Muscle of leg (tissue), 3 donors: ENCODE measurements at regions not wholly inside any gene's neighbourhood (a gene's known extent, or its start where the extent isn't known, plus 50 kb on each side); places are given as distances from the start of the nearest gene placed in this dataset.
"Not testable (repeated sequence)": the region's sequence is repeated elsewhere in the genome, so short reads cannot be mapped to it uniquely, and the experiment has no call there.

Source experiments
- DNase-seq: peaks from one replicate; pipeline ENCODE4 v3.0.0; 2013
- H3K27ac ChIP-seq: one replicate; pipeline ENCODE4 v1.5.1; 2013; ENCODE audit warnings: mild to moderate bottlenecking, low read length, control low read depth
- H3K27me3 ChIP-seq: one replicate; pipeline ENCODE4 v1.6.1; 2013; ENCODE audit warnings: low read length; ENCODE audit not compliant: control insufficient read depth, insufficient read depth
- H3K36me3 ChIP-seq: one replicate; pipeline ENCODE4 v1.6.1; 2013; ENCODE audit warnings: low read length; ENCODE audit not compliant: control insufficient read depth, insufficient read depth
- H3K4me1 ChIP-seq: one replicate; pipeline ENCODE4 v1.6.1; 2013; ENCODE audit warnings: low read length; ENCODE audit not compliant: control insufficient read depth, insufficient read depth
- H3K4me3 ChIP-seq: one replicate; pipeline ENCODE4 v1.5.1; 2013; ENCODE audit warnings: low read length, control low read depth
- H3K9me3 ChIP-seq: replicated peaks from 2 replicates; pipeline ENCODE4 v1.6.1; 2013; ENCODE audit warnings: low read depth, low read length; ENCODE audit not compliant: control insufficient read depth
- WGBS: methylation state at CpG from one replicate; pipeline ENCODE4 v1.1.5; 2013; ENCODE audit warnings: missing lambda C conversion rate; ENCODE audit not compliant: insufficient coverage; 5-methylcytosine and 5-hydroxymethylcytosine counted together

DNA sequence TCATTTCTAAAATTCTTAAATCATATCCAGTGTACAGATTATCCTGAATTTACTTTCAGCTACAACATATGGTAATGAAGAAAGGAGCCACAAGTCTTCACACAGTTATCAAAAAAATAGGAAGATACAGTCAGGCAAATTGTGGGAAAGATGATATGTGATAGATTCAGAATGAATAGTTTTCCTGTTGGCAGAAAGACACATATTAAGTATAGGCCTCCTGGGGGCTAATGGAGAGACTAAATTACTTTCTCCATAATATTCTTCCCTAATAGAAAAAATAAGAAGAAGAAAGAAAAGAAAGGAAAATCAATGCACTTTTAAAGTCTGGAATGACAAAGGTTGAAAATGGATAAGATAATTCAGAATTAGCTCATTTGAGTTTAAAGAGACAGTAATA, 2073.5 kb downstream of the LRRC4C start:
- H3K4me3 ChIP-seq, result no peak overlapping the region
- DNase-seq, result peak; percentile 6
- H3K27me3 ChIP-seq, result no peaks in the 10 kb centered on the region
- H3K27ac ChIP-seq, result no peak overlapping the region
- no peaks in the 10 kb centered on the region for H3K36me3 ChIP-seq
- H3K4me1 ChIP-seq, result no peaks in the 10 kb centered on the region
- no peaks in the 10 kb centered on the region for H3K9me3 ChIP-seq

DNA sequence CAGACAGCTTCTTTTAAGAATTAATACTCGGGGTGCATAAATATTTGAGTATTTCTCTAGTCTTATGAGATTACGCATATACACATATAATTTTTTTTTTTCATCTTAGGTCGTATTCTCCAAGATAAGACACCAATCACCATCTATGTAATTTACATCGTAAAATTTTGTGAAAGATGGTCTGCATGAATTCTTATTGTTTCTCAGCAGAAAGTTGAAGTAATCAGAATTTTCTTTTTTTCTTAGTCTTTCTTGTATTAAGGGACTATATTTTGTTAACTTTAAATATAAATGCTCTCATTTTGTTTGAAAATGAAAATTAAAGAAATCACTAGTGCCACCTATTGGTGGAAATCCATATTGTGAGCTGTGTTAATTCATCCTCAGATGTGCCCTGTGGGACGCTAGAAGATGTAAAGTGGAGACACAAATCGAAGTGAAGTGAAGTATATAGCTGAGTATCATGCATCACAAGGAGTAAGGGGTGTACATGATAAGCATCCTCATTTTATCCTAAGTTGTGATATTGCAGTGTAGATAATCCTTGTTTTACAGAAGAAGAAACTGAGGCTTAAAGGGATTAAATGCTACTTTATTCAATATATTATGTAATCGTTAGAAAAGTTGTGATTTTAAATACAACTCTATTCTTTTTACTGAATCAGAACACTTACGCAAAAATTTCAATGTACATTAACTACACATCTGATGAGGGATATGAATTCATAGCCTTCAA, 2084.3 kb downstream of the LRRC4C start:
- no peaks in the 10 kb centered on the region for H3K27me3 ChIP-seq
- no peaks in the 10 kb centered on the region for H3K4me1 ChIP-seq
- no peak overlapping the region for H3K27ac ChIP-seq
- H3K9me3 ChIP-seq, result no peaks in the 10 kb centered on the region
- H3K36me3 ChIP-seq, result no peaks in the 10 kb centered on the region
- WGBS, result 20% methylated on average over 1 of the region's 8 CpGs
- DNase-seq, result peak; percentile 47
- no peak overlapping the region for H3K4me3 ChIP-seq

DNA sequence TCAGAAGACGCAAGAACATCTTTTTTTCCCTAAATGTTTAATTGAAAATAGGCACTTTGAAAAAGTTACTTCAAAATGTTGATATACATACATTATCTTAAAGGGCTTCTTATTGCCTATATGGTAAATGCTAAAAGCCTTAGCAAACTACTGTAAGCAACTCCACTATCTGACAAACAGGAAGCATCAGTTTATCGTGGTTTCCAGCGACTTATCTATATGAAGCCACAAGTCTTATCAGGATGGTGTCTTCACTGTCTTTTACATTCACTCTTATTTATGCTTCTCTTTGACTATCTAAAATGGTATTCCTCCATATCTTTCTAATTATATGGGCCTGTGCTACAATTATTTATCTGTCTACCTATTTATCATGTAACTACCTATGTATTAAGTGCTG, 2091.9 kb downstream of the LRRC4C start:
- H3K4me1 ChIP-seq, result no peaks in the 10 kb centered on the region
- DNase-seq, result no peak

DNA sequence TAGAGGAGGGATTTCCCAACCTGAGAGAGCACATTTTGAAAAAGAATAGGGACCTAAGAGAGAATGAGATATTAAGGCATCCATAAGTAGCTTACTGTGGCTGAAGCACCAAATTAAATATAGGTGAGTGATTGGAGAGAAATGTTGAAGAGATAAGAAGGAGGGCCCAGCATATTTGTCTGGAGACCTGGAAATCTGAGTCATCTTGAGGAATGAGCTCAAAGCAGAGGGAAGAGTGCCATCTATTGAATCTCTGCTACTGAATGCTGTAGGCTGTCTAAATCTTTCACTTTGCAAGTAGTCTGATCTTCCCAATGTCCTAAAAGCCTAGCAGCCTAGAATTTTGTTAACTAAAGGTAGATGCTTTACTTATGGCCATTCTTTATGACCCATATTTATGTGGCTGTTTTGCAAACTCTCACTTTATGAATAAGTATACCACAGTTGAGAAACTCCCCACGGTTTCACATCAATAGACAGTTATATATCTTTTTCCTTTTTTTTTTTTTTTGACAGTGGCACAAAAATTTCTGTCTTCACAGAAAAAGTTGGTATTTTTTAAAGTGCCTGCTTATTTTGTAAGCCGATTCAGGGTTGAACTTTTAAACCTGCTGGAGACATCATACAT, 2093.5 kb downstream of the LRRC4C start:
- DNase-seq, result peak; percentile 71
- WGBS, result no CpG with 5 or more reads among the region's 2 CpGs
- no peak overlapping the region for H3K4me3 ChIP-seq
- no peaks in the 10 kb centered on the region for H3K9me3 ChIP-seq
- no peaks in the 10 kb centered on the region for H3K27me3 ChIP-seq
- H3K4me1 ChIP-seq, result no peaks in the 10 kb centered on the region
- H3K36me3 ChIP-seq, result no peaks in the 10 kb centered on the region
- no peak overlapping the region for H3K27ac ChIP-seq

More for the DNA sequence above, 2091.9 kb downstream of the LRRC4C start:
- no peak overlapping the region for H3K4me3 ChIP-seq
- H3K9me3 ChIP-seq, result no peaks in the 10 kb centered on the region
- H3K27me3 ChIP-seq, result no peaks in the 10 kb centered on the region
- no CpG with 5 or more reads among the region's 3 CpGs for whole genome bisulfite sequencing
- H3K36me3 ChIP-seq, result no peaks in the 10 kb centered on the region
- no peak overlapping the region for H3K27ac ChIP-seq

DNA sequence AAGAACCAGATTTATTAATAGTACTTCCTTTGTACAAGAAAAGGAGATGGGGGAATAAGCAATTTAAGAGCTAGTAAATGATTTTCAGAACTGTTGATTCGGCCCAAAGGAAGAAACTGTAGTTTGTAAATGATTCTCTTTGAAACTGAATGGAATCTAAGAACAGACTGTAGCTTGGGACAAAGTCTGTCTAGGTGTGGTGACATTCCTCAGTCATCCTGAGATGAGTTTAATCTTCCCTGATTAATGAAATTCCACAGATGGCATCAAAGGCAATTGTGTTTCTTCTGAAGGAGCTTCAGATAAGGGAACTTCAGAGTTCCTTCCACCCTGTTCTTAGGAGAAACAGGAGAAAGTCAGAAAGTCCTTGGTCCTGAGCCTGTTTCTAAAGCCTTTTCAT, 2095.9 kb downstream of the LRRC4C start:
- 100% methylated on average over 1 of the region's 1 CpG for WGBS
- no peaks in the 10 kb centered on the region for H3K4me1 ChIP-seq
- H3K27ac ChIP-seq, result no peak overlapping the region

GRCh38 chr11:39361557-39361956, 2097.9 kb downstream of the LRRC4C start:
- Histone ChIP-seq H3K36me3 (no peaks in the 10 kb centered on the region), H3K4me3 (no peak overlapping the region), H3K4me1 (no peaks in the 10 kb centered on the region), H3K27me3 (no peaks in the 10 kb centered on the region), H3K27ac (no peak overlapping the region), H3K9me3 (no peaks in the 10 kb centered on the region)
- WGBS, result no CpG with 5 or more reads among the region's 1 CpG
- DNase-seq, result no peak

More for the DNA sequence above, 2095.9 kb downstream of the LRRC4C start:
- no peak overlapping the region for H3K4me3 ChIP-seq
- no peak for DNase-seq
- H3K36me3 ChIP-seq, result no peaks in the 10 kb centered on the region
- H3K9me3 ChIP-seq, result no peaks in the 10 kb centered on the region
- H3K27me3 ChIP-seq, result no peaks in the 10 kb centered on the region

- peak; percentile 49 for DNase-seq
Observed at GRCh38 chr11:39345834-39346442, 2113.5 kb downstream of the LRRC4C start.

DNA sequence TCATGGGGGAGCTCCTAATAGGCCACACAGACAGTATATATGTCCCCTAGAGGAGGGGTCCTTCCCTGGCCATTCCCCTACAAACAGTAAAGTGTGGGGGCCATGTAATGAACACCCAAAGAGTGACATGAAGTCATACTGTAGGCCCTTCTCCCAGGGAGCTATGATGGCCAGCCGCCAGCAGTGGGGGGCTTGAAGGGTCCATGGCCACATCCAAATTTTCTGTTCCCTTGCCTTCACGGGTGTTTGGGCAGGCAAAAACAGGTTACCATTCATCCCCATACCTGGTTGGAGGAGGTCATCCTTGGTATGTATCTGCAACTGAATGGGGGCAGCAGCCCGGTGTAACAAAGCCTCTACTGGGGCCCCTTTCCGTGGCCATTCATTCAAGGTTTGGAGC, 2118.0 kb downstream of the LRRC4C start:
- Histone ChIP-seq H3K9me3 (peaks cover 15% of the 10 kb centered on the region), H3K27ac (no peak overlapping the region), H3K27me3 (no peaks in the 10 kb centered on the region), H3K4me1 (peaks cover 4% of the 10 kb centered on the region), H3K36me3 (no peaks in the 10 kb centered on the region), H3K4me3 (no peak overlapping the region)
- 100% methylated on average over 3 of the region's 4 CpGs for WGBS
- DNase-seq, result no peak

More at GRCh38 chr11:39345834-39346442, 2113.5 kb downstream of the LRRC4C start:
- no peak overlapping the region for H3K4me3 ChIP-seq
- no peaks in the 10 kb centered on the region for H3K36me3 ChIP-seq
- H3K27me3 ChIP-seq, result no peaks in the 10 kb centered on the region
- H3K4me1 ChIP-seq, result peaks cover 4% of the 10 kb centered on the region
- H3K9me3 ChIP-seq, result peaks cover under 1% of the 10 kb centered on the region
- no peak overlapping the region for H3K27ac ChIP-seq
- 9% methylated on average over 3 of the region's 5 CpGs for WGBS

DNA sequence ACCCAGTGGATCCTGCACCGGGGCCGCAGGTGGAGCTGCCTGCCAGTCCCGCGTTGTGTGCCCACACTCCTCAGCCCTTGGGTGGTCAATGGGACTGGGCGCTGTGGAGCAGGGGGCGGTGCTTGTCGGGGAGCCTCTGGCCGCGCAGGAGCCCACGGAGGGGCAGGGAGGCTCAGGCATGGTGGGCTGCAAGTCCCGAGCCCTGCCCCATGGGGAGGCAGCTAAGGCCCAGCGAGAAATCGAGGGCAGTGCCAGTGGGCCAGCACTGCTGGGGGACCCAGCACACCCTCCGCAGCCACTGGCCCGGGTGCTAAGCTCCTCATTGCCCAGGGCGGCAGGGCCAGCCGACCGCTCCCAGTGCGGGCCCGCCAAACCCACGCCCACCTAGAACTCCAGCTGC, 2126.4 kb downstream of the LRRC4C start:
- not testable (repeated sequence) for H3K36me3 ChIP-seq, DNase-seq, H3K4me1 ChIP-seq, H3K9me3 ChIP-seq, H3K4me3 ChIP-seq, H3K27me3 ChIP-seq, H3K27ac ChIP-seq
- 81% methylated on average over 19 of the region's 21 CpGs for WGBS

DNA sequence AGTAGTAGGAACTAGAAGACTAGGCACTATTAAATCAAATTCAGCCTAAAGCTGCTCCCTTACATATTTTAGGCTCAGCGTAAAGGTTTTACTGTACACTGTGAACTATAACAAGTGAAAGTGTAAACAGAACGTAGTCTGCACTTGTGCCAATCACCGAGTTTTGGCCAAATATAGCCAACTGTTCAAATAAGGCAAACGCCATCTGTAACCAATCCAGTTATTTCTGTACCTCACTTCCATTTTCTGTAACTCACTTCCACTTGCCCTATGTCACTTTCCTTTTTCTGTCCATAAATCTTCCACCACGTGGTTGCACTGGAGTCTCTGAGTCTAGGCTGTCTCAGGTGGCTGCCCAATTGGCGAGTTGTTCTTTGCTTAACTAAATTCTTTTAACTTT, 2132.2 kb downstream of the LRRC4C start:
- Histone ChIP-seq H3K4me3 (no peak overlapping the region), H3K9me3 (peaks cover 2% of the 10 kb centered on the region), H3K27me3 (no peaks in the 10 kb centered on the region), H3K4me1 (no peaks in the 10 kb centered on the region), H3K36me3 (no peaks in the 10 kb centered on the region), H3K27ac (no peak overlapping the region)
- 51% methylated on average over 3 of the region's 6 CpGs for WGBS
- no peak for DNase-seq
